ENCODE measurements at regions not wholly inside any gene's neighbourhood (a gene's known extent, or its start where the extent isn't known, plus 50 kb on each side); places are given as distances from the start of the nearest gene placed in this dataset.

DNA sequence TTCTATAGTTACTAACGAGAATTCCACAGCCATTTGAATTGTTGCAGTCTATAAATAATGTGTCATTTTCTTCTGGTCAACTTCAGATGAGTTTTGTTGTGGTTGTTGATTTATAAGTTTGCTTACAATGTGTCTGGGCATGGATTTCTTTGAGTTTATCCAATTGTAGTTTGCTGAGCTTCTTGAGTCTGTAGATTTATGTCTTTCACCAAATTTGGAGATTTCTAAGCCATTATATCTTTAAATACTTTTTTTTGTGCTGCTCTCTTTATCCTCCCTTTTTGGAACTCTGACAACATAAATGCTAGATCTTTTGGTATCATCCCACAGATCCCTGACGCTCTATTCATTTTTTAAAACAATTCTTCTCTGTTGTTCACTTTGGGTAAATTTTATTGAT, 63.2 kb upstream of the NDUFB4 start:
- no TSS peak for BruUV-seq (replicated peaks)
- DNase-seq (ENCODE audit: low read depth, low spot score) (no peak), ATAC-seq (no peak)
- intact Hi-C loops (cut with micrococcal nuclease), result no loop called here
- Histone ChIP-seq H3K27ac (ENCODE audit: low read depth, low read length) (no peak overlapping the region), H3K27me3 (ENCODE audit: insufficient read depth, low read length) (no peaks in the 10 kb centered on the region), H3K9me3 (ENCODE audit: control insufficient read depth in 1 of 2, insufficient read depth in 1 of 2, low read depth in 1 of 2, low read length in 2 of 2) (no peaks in the 10 kb centered on the region), H2AFZ (ENCODE audit: low read depth, low read length, poor library complexity, severe bottlenecking) (no peak overlapping the region), H3K36me3 (ENCODE audit: control insufficient read depth in 1 of 2, insufficient read depth in 2 of 2, low read length in 2 of 2) (no peaks in the 10 kb centered on the region), H3K4me3 (replicated peaks in 1 of 2; ENCODE audit: low read depth in 1 of 2, low read length in 2 of 2) (no peak overlapping the region), H3K4me2 (ENCODE audit: low read length) (no peak overlapping the region), H3K79me2 (ENCODE audit: insufficient read depth, low read length) (no peaks in the 10 kb centered on the region), H4K20me1 (ENCODE audit: insufficient read depth) (no peaks in the 10 kb centered on the region), H3K9me2 (ENCODE audit: insufficient read depth) (no peaks in the 10 kb centered on the region), H3K4me1 (ENCODE audit: control insufficient read depth in 1 of 2, insufficient read depth in 2 of 2, low read length in 2 of 2) (no peaks in the 10 kb centered on the region), H3K9ac (ENCODE audit: low read length) (no peak overlapping the region)
- ChIA-PET CTCF (no interaction called here), POLR2A (no interaction called here), RAD21 (ENCODE audit: low non-redundant PET in 1 of 2, low total read pairs in 2 of 2, uncharacterized antibody in 2 of 2, unreplicated experiment in 2 of 2) (no interaction called here)
- TF ChIP-seq EZH2phosphoT487 (IDR thresholded peaks at IDR 0.05; ENCODE audit: borderline replicate concordance) (no peak), CEBPB (IDR thresholded peaks at IDR 0.05; ENCODE audit: low read depth) (no peak), TCF7L2 (IDR thresholded peaks at IDR 0.05; ENCODE audit: borderline replicate concordance, extremely low read depth, insufficient read depth, insufficient read length) (no peak), RAD21 (IDR thresholded peaks at IDR 0.05; ENCODE audit: low read depth) (no peak), ELF1 (IDR thresholded peaks at IDR 0.05; ENCODE audit: borderline replicate concordance, low read depth) (no peak), JUND (IDR thresholded peaks at IDR 0.05) (no peak), SRF (IDR thresholded peaks at IDR 0.05; ENCODE audit: low read depth) (no peak), FOSL1 (IDR thresholded peaks at IDR 0.05; ENCODE audit: low read depth) (no peak), ZNF274 (IDR thresholded peaks at IDR 0.05; ENCODE audit: low read depth, low read length) (no peak), CBX3 (IDR thresholded peaks at IDR 0.05; ENCODE audit: low read depth) (no peak), EGR1 (IDR thresholded peaks at IDR 0.05; ENCODE audit: low read depth) (no peak), EZH2 (IDR thresholded peaks at IDR 0.05) (no peak), YY1 (IDR thresholded peaks at IDR 0.05; ENCODE audit: extremely low read depth, insufficient replicate concordance, low read depth, low read length) (no peak)
- TF ChIP-seq, protein P1, sequence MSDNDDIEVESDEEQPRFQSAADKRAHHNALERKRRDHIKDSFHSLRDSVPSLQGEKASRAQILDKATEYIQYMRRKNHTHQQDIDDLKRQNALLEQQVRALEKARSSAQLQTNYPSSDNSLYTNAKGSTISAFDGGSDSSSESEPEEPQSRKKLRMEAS (IDR thresholded peaks at IDR 0.05), result no peak

Measured in HCT116 (cell line).